Ishikawa (cell line): ENCODE measurements at regions not wholly inside any gene's neighbourhood (a gene's known extent, or its start where the extent isn't known, plus 50 kb on each side); places are given as distances from the start of the nearest gene placed in this dataset.

Source experiments
- CEBPB ChIP-seq: IDR thresholded peaks from 2 replicates; pipeline ENCODE4 v1.6.1; 2012
- EGR1 ChIP-seq: IDR thresholded peaks from 2 replicates; pipeline ENCODE4 v1.6.1; 2012
- EP300 ChIP-seq: IDR thresholded peaks from 2 replicates; pipeline ENCODE4 v1.6.1; 2012; ENCODE audit warnings: borderline replicate concordance
- FOXM1 ChIP-seq: IDR thresholded peaks from 2 replicates; pipeline ENCODE4 v1.6.1; 2012; ENCODE audit warnings: low read depth, borderline replicate concordance
- NFIC ChIP-seq: IDR thresholded peaks from 2 replicates; pipeline ENCODE4 v1.6.1; 2012
- RAD21 ChIP-seq: IDR thresholded peaks from 2 replicates; pipeline ENCODE4 v1.6.1; 2012; ENCODE audit warnings: low read depth
- REST ChIP-seq: IDR thresholded peaks from 2 replicates; pipeline ENCODE4 v1.6.1; 2012; ENCODE audit warnings: low read depth, mild to moderate bottlenecking
- TAF1 ChIP-seq: IDR thresholded peaks from 2 replicates; pipeline ENCODE4 v1.6.1; 2012; ENCODE audit warnings: low read depth, mild to moderate bottlenecking
- ZBTB7A ChIP-seq: IDR thresholded peaks from 2 replicates; pipeline ENCODE4 v1.6.1; 2012; ENCODE audit warnings: low read depth
- TF ChIP-seq, protein P1 (sequence below): IDR thresholded peaks from 2 replicates; pipeline ENCODE4 v1.6.1; 2012

DNA sequence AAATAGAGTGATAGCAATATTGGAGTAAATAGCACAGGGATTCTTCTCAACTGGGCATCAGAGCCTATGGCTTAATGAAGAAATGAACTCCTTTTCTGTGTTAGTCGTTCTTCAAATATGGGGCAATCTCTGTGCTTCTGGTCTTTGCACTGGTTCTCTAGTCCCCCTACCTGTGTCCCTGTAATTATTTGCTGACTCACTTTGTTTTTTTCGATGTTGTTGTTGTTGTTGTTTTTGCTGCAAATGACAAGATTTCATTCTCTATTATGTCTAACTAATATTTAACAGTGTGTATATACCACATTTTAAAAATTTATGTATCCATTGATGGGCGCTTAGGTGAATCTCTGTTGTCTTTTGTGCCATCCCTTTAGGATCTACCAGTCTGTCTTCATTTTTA is 2137.8 kb upstream of the TENM3 start:
- TF ChIP-seq RAD21 (no peak), FOXM1 (no peak), EP300 (no peak), EGR1 (no peak), CEBPB (no peak), NFIC (no peak), ZBTB7A (no peak), TAF1 (no peak), REST (no peak)
- TF ChIP-seq, protein P1, sequence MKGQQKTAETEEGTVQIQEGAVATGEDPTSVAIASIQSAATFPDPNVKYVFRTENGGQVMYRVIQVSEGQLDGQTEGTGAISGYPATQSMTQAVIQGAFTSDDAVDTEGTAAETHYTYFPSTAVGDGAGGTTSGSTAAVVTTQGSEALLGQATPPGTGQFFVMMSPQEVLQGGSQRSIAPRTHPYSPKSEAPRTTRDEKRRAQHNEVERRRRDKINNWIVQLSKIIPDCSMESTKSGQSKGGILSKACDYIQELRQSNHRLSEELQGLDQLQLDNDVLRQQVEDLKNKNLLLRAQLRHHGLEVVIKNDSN, result no peak
